Cardiac fibroblast (primary cell): ENCODE measurements at regions not wholly inside any gene's neighbourhood (a gene's known extent, or its start where the extent isn't known, plus 50 kb on each side); places are given as distances from the start of the nearest gene placed in this dataset.

Source experiments
- DNase-seq, 2 donors: peaks; one replicate each; pipeline versions ENCODE4 v3.0.0 to v3.0.0-alpha.2; 2010; ENCODE audit warnings: low read depth in 2 of 2
- H3K4me3 ChIP-seq, 2 donors: replicated peaks in 1 of 2; 1 replicate in 1 of 2; 2 replicates in 1 of 2; pipeline ENCODE4 v1.5.1; 2011; ENCODE audit warnings: low read depth in 2 of 2, low read length in 2 of 2, mild to moderate bottlenecking in 2 of 2, moderate library complexity in 1 of 2
- TF ChIP-seq, protein P1 (sequence below): IDR thresholded peaks from one replicate; pipeline ENCODE4 v1.5.1; 2011; ENCODE audit warnings: low read depth, mild to moderate bottlenecking, low read length, inconsistent platforms

DNA sequence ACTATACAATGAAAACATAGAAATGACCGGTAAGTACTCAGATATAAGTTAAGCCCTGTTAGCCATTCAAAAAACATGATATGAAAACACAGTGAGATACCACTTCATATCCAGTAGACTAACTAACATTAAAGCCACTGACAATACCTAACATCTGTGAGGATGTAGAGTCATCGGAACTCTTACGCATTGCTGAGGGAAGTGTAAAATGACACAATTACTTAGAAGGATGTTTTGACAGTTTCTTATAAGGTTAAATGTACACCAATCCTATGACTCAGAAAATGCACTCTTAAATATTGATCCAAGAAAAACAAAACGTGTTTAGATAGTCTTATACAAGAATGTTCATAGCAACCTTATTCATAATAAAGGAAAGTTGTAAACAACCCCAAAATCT is 782.9 kb downstream of the BCL11B start:
- TF ChIP-seq, protein P1, sequence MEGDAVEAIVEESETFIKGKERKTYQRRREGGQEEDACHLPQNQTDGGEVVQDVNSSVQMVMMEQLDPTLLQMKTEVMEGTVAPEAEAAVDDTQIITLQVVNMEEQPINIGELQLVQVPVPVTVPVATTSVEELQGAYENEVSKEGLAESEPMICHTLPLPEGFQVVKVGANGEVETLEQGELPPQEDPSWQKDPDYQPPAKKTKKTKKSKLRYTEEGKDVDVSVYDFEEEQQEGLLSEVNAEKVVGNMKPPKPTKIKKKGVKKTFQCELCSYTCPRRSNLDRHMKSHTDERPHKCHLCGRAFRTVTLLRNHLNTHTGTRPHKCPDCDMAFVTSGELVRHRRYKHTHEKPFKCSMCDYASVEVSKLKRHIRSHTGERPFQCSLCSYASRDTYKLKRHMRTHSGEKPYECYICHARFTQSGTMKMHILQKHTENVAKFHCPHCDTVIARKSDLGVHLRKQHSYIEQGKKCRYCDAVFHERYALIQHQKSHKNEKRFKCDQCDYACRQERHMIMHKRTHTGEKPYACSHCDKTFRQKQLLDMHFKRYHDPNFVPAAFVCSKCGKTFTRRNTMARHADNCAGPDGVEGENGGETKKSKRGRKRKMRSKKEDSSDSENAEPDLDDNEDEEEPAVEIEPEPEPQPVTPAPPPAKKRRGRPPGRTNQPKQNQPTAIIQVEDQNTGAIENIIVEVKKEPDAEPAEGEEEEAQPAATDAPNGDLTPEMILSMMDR: no peak

DNA sequence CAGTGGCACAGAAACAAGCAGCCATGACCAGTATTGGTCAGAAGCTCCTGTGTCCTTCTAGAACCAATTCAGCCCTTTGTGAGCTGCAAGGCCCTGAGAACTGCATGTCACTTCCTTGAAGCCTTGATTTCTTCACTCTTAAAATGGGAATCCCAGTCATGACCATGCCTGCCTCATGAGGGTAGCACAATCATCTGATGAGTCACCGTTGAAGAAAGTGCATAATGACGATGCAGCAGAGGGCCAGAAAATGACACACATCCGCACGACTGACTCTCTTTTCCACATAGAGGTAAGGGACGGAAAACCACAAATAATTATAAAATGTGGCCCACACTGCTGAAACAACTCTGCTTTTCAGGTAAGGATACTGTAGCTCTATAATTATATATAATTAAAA is 777.4 kb downstream of the BCL11B start:
- DNase-seq: no peak
- no peak overlapping the region for H3K4me3 ChIP-seq
- TF ChIP-seq, protein P1: no peak

More for the DNA sequence above, 782.9 kb downstream of the BCL11B start:
- DNase-seq: no peak
- no peak overlapping the region for H3K4me3 ChIP-seq

DNA sequence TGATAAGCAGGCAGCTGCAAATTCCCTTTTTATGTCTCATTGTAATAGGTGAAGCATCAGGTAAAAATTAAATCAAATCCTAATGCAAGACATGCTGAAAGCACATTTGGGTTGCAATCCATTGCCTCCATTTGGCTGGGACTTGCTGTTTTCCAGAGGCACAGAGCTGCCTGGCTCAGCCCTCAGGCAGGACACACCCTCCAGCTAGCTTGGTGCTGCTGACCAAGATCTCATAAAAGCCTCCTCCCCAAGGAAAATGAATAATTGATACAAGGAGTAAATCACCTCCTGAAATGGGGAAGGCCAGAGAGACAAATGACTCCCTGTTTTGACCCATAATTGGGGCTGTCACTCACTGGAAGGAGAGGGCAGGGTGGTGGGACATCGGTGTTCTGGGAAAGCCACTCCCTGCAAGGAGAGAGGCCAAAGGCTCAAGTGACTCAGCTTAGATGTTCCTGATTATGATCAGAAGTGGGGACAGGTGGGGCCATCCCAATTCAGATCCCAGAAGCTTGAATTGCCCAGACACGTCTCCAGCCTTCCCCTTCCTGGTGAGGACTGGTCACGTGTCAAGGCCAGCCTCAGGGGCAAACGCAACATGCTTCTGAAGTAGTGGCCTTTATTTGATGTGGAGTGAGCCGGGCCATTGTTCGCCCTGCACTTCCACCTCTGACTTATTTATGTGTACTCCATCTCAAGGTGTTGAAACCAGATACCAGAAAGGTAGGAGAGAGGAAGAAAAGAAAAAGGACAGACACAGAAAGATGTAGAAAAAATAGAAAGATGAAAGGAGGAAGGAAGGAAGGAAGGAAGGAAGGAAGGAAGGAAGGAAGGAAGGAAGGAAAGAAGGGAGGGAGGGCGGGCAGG is 773.7 kb downstream of the BCL11B start:
- no peak overlapping the region for H3K4me3 ChIP-seq
- TF ChIP-seq, protein P1: no peak
- no peak for DNase-seq

GRCh38 chr14:98501335-98501734 is 770.7 kb downstream of the BCL11B start:
- no peak for DNase-seq
- TF ChIP-seq, protein P1: no peak

GRCh38 chr14:98501836-98502235 is 770.2 kb downstream of the BCL11B start:
- TF ChIP-seq, protein P1: no peak
- no peak for DNase-seq
- H3K4me3 ChIP-seq: no peak overlapping the region

More at GRCh38 chr14:98501335-98501734, 770.7 kb downstream of the BCL11B start:
- H3K4me3 ChIP-seq: no peak overlapping the region

GRCh38 chr14:98503086-98503815 is 768.7 kb downstream of the BCL11B start:
- H3K4me3 ChIP-seq: no peak overlapping the region
- no peak for DNase-seq
- TF ChIP-seq, protein P1: no peak
